SU-DHL-6 (cell line): ENCODE measurements at regions not wholly inside any gene's neighbourhood (a gene's known extent, or its start where the extent isn't known, plus 50 kb on each side); places are given as distances from the start of the nearest gene placed in this dataset.

Experiments
- EZH2phosphoT487 ChIP-seq: fragments of 200-600 bp; sonication (generic), shearing (Covaris generic); conservative IDR thresholded peaks from 2 replicates; pipeline ENCODE4 v1.6.1; 2018; ENCODE audit warnings: mild to moderate bottlenecking, antibody characterized with exemption, low read length, moderate library complexity, mixed read lengths
- TF ChIP-seq, protein P1 (sequence below): fragments of 200-600 bp; sonication (generic); IDR thresholded peaks from one replicate; pipeline ENCODE4 v1.5.1; 2017; ENCODE audit warnings: antibody characterized with exemption, mild to moderate bottlenecking, low read length, moderate library complexity; ENCODE audit not compliant: insufficient read depth, poor library complexity, severe bottlenecking

DNA sequence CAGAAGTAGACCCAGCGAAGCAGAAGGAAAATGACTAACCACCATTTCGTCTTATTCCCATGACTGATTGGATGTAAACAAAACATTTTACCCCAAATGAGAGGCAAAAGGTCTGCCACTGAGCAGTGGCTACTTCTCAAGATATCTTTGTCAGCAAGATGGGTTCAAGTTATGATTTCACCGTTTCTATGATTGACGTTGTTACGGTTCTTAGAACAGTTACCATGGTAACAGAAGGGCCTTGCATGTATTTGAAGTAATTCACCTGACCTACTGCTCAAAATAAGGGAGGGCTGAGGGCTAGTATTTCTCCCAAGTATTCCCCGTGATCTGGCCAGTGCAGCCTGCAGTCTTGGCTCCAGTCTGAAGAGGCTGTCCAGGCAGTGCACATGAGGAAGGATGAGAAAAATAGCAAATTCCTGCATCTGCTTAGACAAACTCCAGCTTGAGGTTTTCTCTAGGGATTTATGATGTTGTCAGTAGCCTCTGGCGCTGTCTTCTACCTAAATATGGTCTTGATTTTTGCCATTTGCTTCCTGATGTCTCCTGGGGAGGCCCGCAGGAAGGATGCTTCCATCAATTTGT, 372.7 kb downstream of the TMEM38B start:
- TF ChIP-seq, protein P1, sequence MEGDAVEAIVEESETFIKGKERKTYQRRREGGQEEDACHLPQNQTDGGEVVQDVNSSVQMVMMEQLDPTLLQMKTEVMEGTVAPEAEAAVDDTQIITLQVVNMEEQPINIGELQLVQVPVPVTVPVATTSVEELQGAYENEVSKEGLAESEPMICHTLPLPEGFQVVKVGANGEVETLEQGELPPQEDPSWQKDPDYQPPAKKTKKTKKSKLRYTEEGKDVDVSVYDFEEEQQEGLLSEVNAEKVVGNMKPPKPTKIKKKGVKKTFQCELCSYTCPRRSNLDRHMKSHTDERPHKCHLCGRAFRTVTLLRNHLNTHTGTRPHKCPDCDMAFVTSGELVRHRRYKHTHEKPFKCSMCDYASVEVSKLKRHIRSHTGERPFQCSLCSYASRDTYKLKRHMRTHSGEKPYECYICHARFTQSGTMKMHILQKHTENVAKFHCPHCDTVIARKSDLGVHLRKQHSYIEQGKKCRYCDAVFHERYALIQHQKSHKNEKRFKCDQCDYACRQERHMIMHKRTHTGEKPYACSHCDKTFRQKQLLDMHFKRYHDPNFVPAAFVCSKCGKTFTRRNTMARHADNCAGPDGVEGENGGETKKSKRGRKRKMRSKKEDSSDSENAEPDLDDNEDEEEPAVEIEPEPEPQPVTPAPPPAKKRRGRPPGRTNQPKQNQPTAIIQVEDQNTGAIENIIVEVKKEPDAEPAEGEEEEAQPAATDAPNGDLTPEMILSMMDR, result no peak
- no peak for TF ChIP-seq EZH2phosphoT487
